ENCODE measurements at regions not wholly inside any gene's neighbourhood (a gene's known extent, or its start where the extent isn't known, plus 50 kb on each side); places are given as distances from the start of the nearest gene placed in this dataset.
"Not testable (repeated sequence)": the region's sequence is repeated elsewhere in the genome, so short reads cannot be mapped to it uniquely, and the experiment has no call there.

DNA sequence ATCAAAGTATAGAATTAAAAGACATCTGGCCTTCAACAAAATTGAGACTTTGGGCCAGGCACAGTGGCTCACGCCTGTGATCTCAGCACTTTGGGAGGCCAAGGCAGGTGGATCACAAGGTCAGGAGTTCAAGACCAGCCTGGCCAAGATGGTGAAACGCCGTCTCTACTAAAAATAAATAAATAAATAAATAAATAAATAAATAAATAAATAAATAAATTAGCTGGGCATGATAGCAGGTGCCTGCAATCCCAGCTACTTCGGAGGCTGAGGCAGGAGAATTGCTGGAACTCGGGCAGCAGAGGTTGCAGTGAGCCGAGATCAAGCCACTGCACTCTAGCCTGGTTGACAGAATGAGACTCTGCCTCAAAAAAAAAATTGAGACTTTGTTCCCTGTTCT lies 225.7 kb downstream of the CENPC start:
- H3K27me3 Mint-ChIP-seq (ENCODE audit: low read depth in 3 of 3); DNase-seq; H3K27ac Mint-ChIP-seq; H3K9me3 Mint-ChIP-seq; H3K36me3 Mint-ChIP-seq; H3K4me1 Mint-ChIP-seq; H3K4me3 Mint-ChIP-seq: not testable (repeated sequence)

- not testable (repeated sequence) for DNase-seq; H3K27ac Mint-ChIP-seq; H3K4me3 Mint-ChIP-seq; H3K27me3 Mint-ChIP-seq (ENCODE audit: low read depth in 3 of 3); H3K4me1 Mint-ChIP-seq; H3K36me3 Mint-ChIP-seq; H3K9me3 Mint-ChIP-seq
Observed at GRCh38 chr4:67300497-67301185, 244.7 kb downstream of the CENPC start.

- H3K27me3 Mint-ChIP-seq (ENCODE audit: low read depth in 3 of 3) = no peaks in the 10 kb centered on the region
- no peaks in the 10 kb centered on the region for H3K36me3 Mint-ChIP-seq
- DNase-seq = no peak
- no peak overlapping the region for H3K27ac Mint-ChIP-seq
- peaks cover 0 to under 1% (median 0%) of the 10 kb centered on the region in 6 donors for H3K9me3 Mint-ChIP-seq
- no peak overlapping the region for H3K4me3 Mint-ChIP-seq
- H3K4me1 Mint-ChIP-seq = no peaks in the 10 kb centered on the region
Observed at GRCh38 chr4:67292636-67293035, 252.7 kb downstream of the CENPC start.

DNA sequence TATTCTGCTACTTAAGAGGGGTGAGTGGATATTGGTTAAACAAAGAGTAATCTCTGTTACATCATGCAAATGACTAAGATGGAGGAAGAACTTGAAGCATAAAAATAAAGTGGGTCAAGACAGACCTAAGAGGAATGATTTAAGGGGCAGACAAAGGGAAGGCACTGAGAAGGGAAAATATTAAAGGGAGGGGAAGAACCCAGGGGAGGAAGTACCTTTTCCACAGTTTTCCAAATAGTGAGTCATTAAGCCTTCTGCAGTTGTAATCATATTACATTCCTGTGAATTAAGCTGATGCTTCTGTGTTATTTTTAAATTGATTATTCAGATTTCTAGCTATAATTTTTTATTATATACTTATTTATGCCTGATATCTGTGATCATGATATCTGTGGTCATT lies 253.3 kb downstream of the CENPC start:
- Mint-ChIP-seq H3K36me3 (no peaks in the 10 kb centered on the region), H3K9me3 (peaks cover 0 to 5% (median 3%) of the 10 kb centered on the region in 6 donors), H3K27me3 (ENCODE audit: low read depth in 3 of 3) (no peaks in the 10 kb centered on the region), H3K4me1 (no peaks in the 10 kb centered on the region), H3K4me3 (no peak overlapping the region), H3K27ac (no peak overlapping the region)
- no peak for DNase-seq

- Mint-ChIP-seq H3K36me3 (no peaks in the 10 kb centered on the region), H3K27me3 (ENCODE audit: low read depth in 3 of 3) (no peaks in the 10 kb centered on the region), H3K9me3 (peaks cover 0 to 5% (median 3%) of the 10 kb centered on the region in 6 donors), H3K4me1 (no peaks in the 10 kb centered on the region), H3K27ac (no peak overlapping the region), H3K4me3 (no peak overlapping the region)
- no peak for DNase-seq
Observed at GRCh38 chr4:67291644-67292043, 253.7 kb downstream of the CENPC start.

- H3K36me3 Mint-ChIP-seq = no peaks in the 10 kb centered on the region
- no peaks in the 10 kb centered on the region for H3K4me1 Mint-ChIP-seq
- no peaks in the 10 kb centered on the region for H3K27me3 Mint-ChIP-seq (ENCODE audit: low read depth in 3 of 3)
- no peak for DNase-seq
- H3K9me3 Mint-ChIP-seq = peaks cover 0 to 5% (median 3%) of the 10 kb centered on the region in 6 donors
- no peak overlapping the region for H3K4me3 Mint-ChIP-seq
- no peak overlapping the region for H3K27ac Mint-ChIP-seq
Observed at GRCh38 chr4:67288964-67289363, 256.3 kb downstream of the CENPC start.

DNA sequence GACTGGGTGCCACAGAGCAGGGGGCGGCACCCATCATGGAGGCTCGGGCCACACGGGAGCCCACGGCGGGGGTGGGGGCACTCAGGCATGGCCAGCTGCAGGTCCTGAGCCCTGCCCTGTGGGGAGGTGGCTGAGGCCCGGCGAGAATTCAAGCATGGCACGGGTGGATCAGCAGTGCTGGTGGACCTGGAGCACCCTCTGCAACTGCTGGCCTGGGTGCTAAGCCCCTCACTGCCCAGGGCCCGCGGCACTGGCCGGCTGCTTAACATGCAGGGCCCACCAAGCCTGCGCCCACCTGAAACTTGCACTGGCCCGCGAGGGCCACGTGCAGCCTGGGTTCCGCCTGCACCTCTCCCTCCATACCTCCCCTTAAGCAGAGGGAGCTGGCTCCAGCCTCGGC lies 258.6 kb downstream of the CENPC start:
- Mint-ChIP-seq H3K9me3 (peaks cover 0 to 5% (median 3%) of the 10 kb centered on the region in 6 donors), H3K4me3 (no peak overlapping the region), H3K4me1 (no peaks in the 10 kb centered on the region), H3K36me3 (no peaks in the 10 kb centered on the region), H3K27ac (no peak overlapping the region), H3K27me3 (ENCODE audit: low read depth in 3 of 3) (no peaks in the 10 kb centered on the region)
- DNase-seq = no peak

GRCh38 chr4:67282749-67283148 lies 262.6 kb downstream of the CENPC start:
- no peak overlapping the region for H3K27ac Mint-ChIP-seq
- peaks cover 0 to 1% (median 0%) of the 10 kb centered on the region in 3 donors for H3K27me3 Mint-ChIP-seq (ENCODE audit: low read depth in 3 of 3)
- no peaks in the 10 kb centered on the region for H3K36me3 Mint-ChIP-seq
- no peaks in the 10 kb centered on the region for H3K4me1 Mint-ChIP-seq
- no peak for DNase-seq
- H3K4me3 Mint-ChIP-seq = no peak overlapping the region
- peaks cover 0 to 9% (median 4%) of the 10 kb centered on the region in 6 donors for H3K9me3 Mint-ChIP-seq

- Mint-ChIP-seq H3K9me3 (peaks cover 4 to 12% (median 8%) of the 10 kb centered on the region in 6 donors), H3K4me3 (no peak overlapping the region), H3K27me3 (ENCODE audit: low read depth in 3 of 3) (peaks cover 0 to 2% (median 0%) of the 10 kb centered on the region in 3 donors), H3K36me3 (no peaks in the 10 kb centered on the region), H3K27ac (no peak overlapping the region), H3K4me1 (no peaks in the 10 kb centered on the region)
- DNase-seq = no peak
Observed at GRCh38 chr4:67275179-67275750, 270.0 kb downstream of the CENPC start.

DNA sequence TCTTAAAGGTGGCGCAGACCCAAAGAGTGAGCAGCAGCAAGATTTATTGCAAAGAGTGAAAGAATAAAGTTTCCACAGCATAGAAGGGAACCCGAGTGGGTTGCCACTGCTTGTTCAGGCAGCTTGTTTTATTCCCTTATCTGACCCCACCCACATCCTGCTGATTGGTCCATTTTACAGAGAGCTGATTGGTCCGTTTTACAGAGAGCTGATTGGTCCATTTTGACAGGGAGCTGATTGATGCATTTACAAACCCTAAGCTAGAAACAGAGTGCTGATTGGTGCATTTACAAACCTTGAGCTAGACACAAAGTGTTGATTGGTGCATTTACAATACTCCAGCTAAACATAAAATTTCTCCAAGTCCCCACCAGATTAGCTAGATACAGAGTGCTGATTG lies 270.6 kb downstream of the CENPC start:
- peaks cover 2 to 12% (median 8%) of the 10 kb centered on the region in 6 donors for H3K9me3 Mint-ChIP-seq
- not testable (repeated sequence) for H3K27me3 Mint-ChIP-seq (ENCODE audit: low read depth in 3 of 3); H3K27ac Mint-ChIP-seq; H3K4me3 Mint-ChIP-seq; H3K36me3 Mint-ChIP-seq; H3K4me1 Mint-ChIP-seq; DNase-seq

DNA sequence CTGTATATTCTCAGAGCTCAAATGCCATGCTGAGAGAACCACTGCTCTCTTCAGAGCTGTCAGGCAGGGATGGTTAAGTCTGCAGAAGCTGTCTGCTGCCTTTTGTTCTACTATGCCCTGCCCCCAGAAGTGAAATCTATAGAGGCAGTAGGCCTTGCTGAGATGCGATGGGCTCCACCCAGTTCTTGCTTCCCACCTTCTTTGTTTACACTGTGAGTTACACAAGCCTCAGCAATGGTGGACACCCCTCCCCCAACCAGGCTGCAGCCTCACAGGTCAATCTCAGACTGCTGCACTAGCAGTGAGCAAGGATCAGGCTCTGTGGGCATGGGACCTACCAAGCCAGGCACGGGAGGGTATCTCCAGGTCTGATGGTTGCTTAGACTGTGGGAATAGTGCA lies 271.6 kb downstream of the CENPC start:
- no peak overlapping the region for H3K27ac Mint-ChIP-seq
- no peak for DNase-seq
- H3K36me3 Mint-ChIP-seq = no peaks in the 10 kb centered on the region
- no peaks in the 10 kb centered on the region for H3K4me1 Mint-ChIP-seq
- peaks cover 2 to 12% (median 8%) of the 10 kb centered on the region in 6 donors for H3K9me3 Mint-ChIP-seq
- peaks cover 0 to 2% (median 0%) of the 10 kb centered on the region in 3 donors for H3K27me3 Mint-ChIP-seq (ENCODE audit: low read depth in 3 of 3)
- H3K4me3 Mint-ChIP-seq = no peak overlapping the region

GRCh38 chr4:67261971-67262370 lies 283.3 kb downstream of the CENPC start:
- no peak overlapping the region for H3K4me3 Mint-ChIP-seq
- DNase-seq = no peak
- peaks cover 0 to 1% (median under 1%) of the 10 kb centered on the region in 3 donors for H3K27me3 Mint-ChIP-seq (ENCODE audit: low read depth in 3 of 3)
- no peaks in the 10 kb centered on the region for H3K36me3 Mint-ChIP-seq
- H3K27ac Mint-ChIP-seq = no peak overlapping the region
- H3K4me1 Mint-ChIP-seq = no peaks in the 10 kb centered on the region
- H3K9me3 Mint-ChIP-seq = peaks cover 0 to 4% (median 0%) of the 10 kb centered on the region in 6 donors

GRCh38 chr4:67256388-67257043 lies 288.8 kb downstream of the CENPC start:
- peaks cover 5 to 22% (median 7%) of the 10 kb centered on the region in 6 donors for H3K9me3 Mint-ChIP-seq
- H3K4me3 Mint-ChIP-seq = no peak overlapping the region
- no peaks in the 10 kb centered on the region for H3K4me1 Mint-ChIP-seq
- no peak overlapping the region for H3K27ac Mint-ChIP-seq
- no peak for DNase-seq
- peaks cover 0 to 1% (median 0%) of the 10 kb centered on the region in 3 donors for H3K27me3 Mint-ChIP-seq (ENCODE audit: low read depth in 3 of 3)
- H3K36me3 Mint-ChIP-seq = no peaks in the 10 kb centered on the region

DNA sequence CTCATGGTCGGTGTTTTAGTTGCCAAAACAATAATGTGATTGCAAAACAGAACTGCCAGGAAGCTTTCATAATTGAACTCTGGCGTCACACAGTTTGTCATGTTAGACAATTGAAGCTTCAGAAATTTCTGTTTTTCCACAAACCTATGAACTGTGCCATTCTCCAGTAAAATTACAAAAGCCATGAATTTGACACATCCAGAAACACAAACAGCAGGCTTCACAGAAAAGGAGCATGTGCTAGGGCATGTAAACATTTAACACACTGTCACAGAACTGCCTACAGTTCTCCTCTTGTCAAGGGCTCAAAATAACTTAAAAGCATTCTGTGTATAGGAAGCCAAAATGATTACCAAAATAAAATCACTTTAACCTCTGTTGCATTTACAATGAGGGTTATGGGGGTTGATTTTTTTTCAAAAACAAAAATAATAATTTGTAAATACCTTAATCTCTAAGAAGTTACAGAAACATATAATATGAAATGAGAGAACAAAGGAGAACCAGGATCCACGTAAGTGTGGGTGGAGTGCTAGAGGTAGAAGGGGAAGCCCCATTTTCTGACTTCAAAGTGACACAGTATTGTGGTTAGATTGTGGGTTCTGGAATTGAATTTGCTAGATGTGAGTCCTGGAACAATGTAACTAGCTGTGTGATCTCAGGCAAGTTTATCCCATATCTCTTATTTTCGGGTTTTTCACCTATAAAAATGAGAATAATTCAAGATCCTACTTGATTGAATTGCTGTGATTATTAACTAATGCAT lies 295.0 kb downstream of the CENPC start:
- DNase-seq = no peak
- peaks cover 0 to 10% (median 3%) of the 10 kb centered on the region in 6 donors for H3K9me3 Mint-ChIP-seq
- no peak overlapping the region for H3K4me3 Mint-ChIP-seq
- H3K36me3 Mint-ChIP-seq = no peaks in the 10 kb centered on the region
- peaks cover 0 to 2% (median 0%) of the 10 kb centered on the region in 3 donors for H3K27me3 Mint-ChIP-seq (ENCODE audit: low read depth in 3 of 3)
- no peak overlapping the region for H3K27ac Mint-ChIP-seq
- H3K4me1 Mint-ChIP-seq = no peaks in the 10 kb centered on the region

Data from immature natural killer cell (primary cell).